ENCODE measurements at regions not wholly inside any gene's neighbourhood (a gene's known extent, or its start where the extent isn't known, plus 50 kb on each side); places are given as distances from the start of the nearest gene placed in this dataset.

- Histone ChIP-seq H3K4me3 (ENCODE audit: low read depth, low read length) (no peak overlapping the region), H3K9me3 (ENCODE audit: control insufficient read depth, insufficient read depth, low read length) (no peaks in the 10 kb centered on the region), H3K27ac (ENCODE audit: low read depth, low read length) (no peak overlapping the region), H3K4me1 (ENCODE audit: control insufficient read depth, insufficient read depth, low read length) (no peaks in the 10 kb centered on the region), H3K27me3 (ENCODE audit: control insufficient read depth, insufficient read depth, low read length) (no peaks in the 10 kb centered on the region), H3K36me3 (ENCODE audit: control insufficient read depth, insufficient read depth, low read length) (no peaks in the 10 kb centered on the region)
- WGBS (ENCODE audit: insufficient coverage) = no CpG with 5 or more reads among the region's 4 CpGs
- DNase-seq (ENCODE audit: low read depth in 4 of 6, low spot score in 6 of 6) = no peak
Observed at GRCh38 chr3:73927203-73927570, 302.4 kb upstream of the PDZRN3 start.

- DNase-seq (ENCODE audit: low read depth in 4 of 6, low spot score in 6 of 6) = no peak
- Histone ChIP-seq H3K4me1 (ENCODE audit: control insufficient read depth, insufficient read depth, low read length) (no peaks in the 10 kb centered on the region), H3K9me3 (ENCODE audit: control insufficient read depth, insufficient read depth, low read length) (no peaks in the 10 kb centered on the region), H3K27ac (ENCODE audit: low read depth, low read length) (no peak overlapping the region), H3K27me3 (ENCODE audit: control insufficient read depth, insufficient read depth, low read length) (no peaks in the 10 kb centered on the region), H3K36me3 (ENCODE audit: control insufficient read depth, insufficient read depth, low read length) (no peaks in the 10 kb centered on the region), H3K4me3 (ENCODE audit: low read depth, low read length) (no peak overlapping the region)
- 43% methylated on average over 2 of the region's 5 CpGs for WGBS (ENCODE audit: insufficient coverage)
Observed at GRCh38 chr3:73926360-73927202, 301.8 kb upstream of the PDZRN3 start.

- Histone ChIP-seq H3K4me3 (ENCODE audit: low read depth, low read length) (no peak overlapping the region), H3K9me3 (ENCODE audit: control insufficient read depth, insufficient read depth, low read length) (no peaks in the 10 kb centered on the region), H3K27me3 (ENCODE audit: control insufficient read depth, insufficient read depth, low read length) (no peaks in the 10 kb centered on the region), H3K4me1 (ENCODE audit: control insufficient read depth, insufficient read depth, low read length) (no peaks in the 10 kb centered on the region), H3K36me3 (ENCODE audit: control insufficient read depth, insufficient read depth, low read length) (no peaks in the 10 kb centered on the region), H3K27ac (ENCODE audit: low read depth, low read length) (no peak overlapping the region)
- DNase-seq (ENCODE audit: low read depth in 4 of 6, low spot score in 6 of 6) = no peak
- 100% methylated on average over 1 of the region's 3 CpGs for WGBS (ENCODE audit: insufficient coverage)
Observed at GRCh38 chr3:73925011-73925410, 300.3 kb upstream of the PDZRN3 start.

- H3K27ac ChIP-seq (ENCODE audit: low read depth, low read length) = no peak overlapping the region
- no peak overlapping the region for H3K4me3 ChIP-seq (ENCODE audit: low read depth, low read length)
- H3K9me3 ChIP-seq (ENCODE audit: control insufficient read depth, insufficient read depth, low read length) = no peaks in the 10 kb centered on the region
- DNase-seq (ENCODE audit: low read depth in 4 of 6, low spot score in 6 of 6) = no peak
- H3K36me3 ChIP-seq (ENCODE audit: control insufficient read depth, insufficient read depth, low read length) = no peaks in the 10 kb centered on the region
- no peaks in the 10 kb centered on the region for H3K4me1 ChIP-seq (ENCODE audit: control insufficient read depth, insufficient read depth, low read length)
- WGBS (ENCODE audit: insufficient coverage) = no CpG with 5 or more reads among the region's 6 CpGs
- no peaks in the 10 kb centered on the region for H3K27me3 ChIP-seq (ENCODE audit: control insufficient read depth, insufficient read depth, low read length)
Observed at GRCh38 chr3:73924048-73924447, 299.3 kb upstream of the PDZRN3 start.

- DNase-seq (ENCODE audit: low read depth in 4 of 6, low spot score in 6 of 6) = no peak
- no CpG with 5 or more reads among the region's 2 CpGs for WGBS (ENCODE audit: insufficient coverage)
- no peak overlapping the region for H3K4me3 ChIP-seq (ENCODE audit: low read depth, low read length)
Observed at GRCh38 chr3:73917643-73918042, 292.9 kb upstream of the PDZRN3 start.

GRCh38 chr3:73915886-73916285, 291.1 kb upstream of the PDZRN3 start:
- Histone ChIP-seq H3K27ac (ENCODE audit: low read depth, low read length) (no peak overlapping the region), H3K27me3 (ENCODE audit: control insufficient read depth, insufficient read depth, low read length) (no peaks in the 10 kb centered on the region), H3K4me1 (ENCODE audit: control insufficient read depth, insufficient read depth, low read length) (no peaks in the 10 kb centered on the region), H3K9me3 (ENCODE audit: control insufficient read depth, insufficient read depth, low read length) (no peaks in the 10 kb centered on the region), H3K4me3 (ENCODE audit: low read depth, low read length) (no peak overlapping the region), H3K36me3 (ENCODE audit: control insufficient read depth, insufficient read depth, low read length) (no peaks in the 10 kb centered on the region)
- WGBS (ENCODE audit: insufficient coverage) = no CpG with 5 or more reads among the region's 2 CpGs
- peak in 1 of 6 donors; percentile 78 for DNase-seq (ENCODE audit: low read depth in 4 of 6, low spot score in 6 of 6)

More at GRCh38 chr3:73917643-73918042, 292.9 kb upstream of the PDZRN3 start:
- Histone ChIP-seq H3K27me3 (ENCODE audit: control insufficient read depth, insufficient read depth, low read length) (no peaks in the 10 kb centered on the region), H3K36me3 (ENCODE audit: control insufficient read depth, insufficient read depth, low read length) (no peaks in the 10 kb centered on the region), H3K4me1 (ENCODE audit: control insufficient read depth, insufficient read depth, low read length) (no peaks in the 10 kb centered on the region), H3K27ac (ENCODE audit: low read depth, low read length) (no peak overlapping the region), H3K9me3 (ENCODE audit: control insufficient read depth, insufficient read depth, low read length) (no peaks in the 10 kb centered on the region)

- H3K36me3 ChIP-seq (ENCODE audit: control insufficient read depth, insufficient read depth, low read length) = no peaks in the 10 kb centered on the region
- no peak for DNase-seq (ENCODE audit: low read depth in 4 of 6, low spot score in 6 of 6)
- H3K4me1 ChIP-seq (ENCODE audit: control insufficient read depth, insufficient read depth, low read length) = no peaks in the 10 kb centered on the region
- no peak overlapping the region for H3K4me3 ChIP-seq (ENCODE audit: low read depth, low read length)
- H3K27me3 ChIP-seq (ENCODE audit: control insufficient read depth, insufficient read depth, low read length) = no peaks in the 10 kb centered on the region
- no peaks in the 10 kb centered on the region for H3K9me3 ChIP-seq (ENCODE audit: control insufficient read depth, insufficient read depth, low read length)
- H3K27ac ChIP-seq (ENCODE audit: low read depth, low read length) = no peak overlapping the region
- WGBS (ENCODE audit: insufficient coverage) = no CpG with 5 or more reads among the region's 3 CpGs
Observed at GRCh38 chr3:73908218-73908617, 283.5 kb upstream of the PDZRN3 start.

GRCh38 chr3:73901686-73902085, 276.9 kb upstream of the PDZRN3 start:
- WGBS (ENCODE audit: insufficient coverage) = no CpG with 5 or more reads among the region's 2 CpGs
- H3K4me3 ChIP-seq (ENCODE audit: low read depth, low read length) = no peak overlapping the region
- H3K36me3 ChIP-seq (ENCODE audit: control insufficient read depth, insufficient read depth, low read length) = no peaks in the 10 kb centered on the region
- peak in 1 of 6 donors; percentile 62 for DNase-seq (ENCODE audit: low read depth in 4 of 6, low spot score in 6 of 6)
- no peaks in the 10 kb centered on the region for H3K9me3 ChIP-seq (ENCODE audit: control insufficient read depth, insufficient read depth, low read length)
- no peak overlapping the region for H3K27ac ChIP-seq (ENCODE audit: low read depth, low read length)
- H3K4me1 ChIP-seq (ENCODE audit: control insufficient read depth, insufficient read depth, low read length) = no peaks in the 10 kb centered on the region
- H3K27me3 ChIP-seq (ENCODE audit: control insufficient read depth, insufficient read depth, low read length) = no peaks in the 10 kb centered on the region

GRCh38 chr3:73894474-73895213, 269.9 kb upstream of the PDZRN3 start:
- WGBS (ENCODE audit: insufficient coverage) = 100% methylated on average over 1 of the region's 3 CpGs
- H3K27me3 ChIP-seq (ENCODE audit: control insufficient read depth, insufficient read depth, low read length) = no peaks in the 10 kb centered on the region
- H3K4me3 ChIP-seq (ENCODE audit: low read depth, low read length) = no peak overlapping the region
- DNase-seq (ENCODE audit: low read depth in 4 of 6, low spot score in 6 of 6) = peak in 2 of 6 donors; percentile 38 to 42
- H3K9me3 ChIP-seq (ENCODE audit: control insufficient read depth, insufficient read depth, low read length) = no peaks in the 10 kb centered on the region
- H3K4me1 ChIP-seq (ENCODE audit: control insufficient read depth, insufficient read depth, low read length) = no peaks in the 10 kb centered on the region
- no peaks in the 10 kb centered on the region for H3K36me3 ChIP-seq (ENCODE audit: control insufficient read depth, insufficient read depth, low read length)
- H3K27ac ChIP-seq (ENCODE audit: low read depth, low read length) = no peak overlapping the region

- Histone ChIP-seq H3K27me3 (ENCODE audit: control insufficient read depth, insufficient read depth, low read length) (no peaks in the 10 kb centered on the region), H3K4me1 (ENCODE audit: control insufficient read depth, insufficient read depth, low read length) (no peaks in the 10 kb centered on the region), H3K4me3 (ENCODE audit: low read depth, low read length) (no peak overlapping the region), H3K27ac (ENCODE audit: low read depth, low read length) (no peak overlapping the region), H3K9me3 (ENCODE audit: control insufficient read depth, insufficient read depth, low read length) (no peaks in the 10 kb centered on the region), H3K36me3 (ENCODE audit: control insufficient read depth, insufficient read depth, low read length) (no peaks in the 10 kb centered on the region)
- no peak for DNase-seq (ENCODE audit: low read depth in 4 of 6, low spot score in 6 of 6)
- WGBS (ENCODE audit: insufficient coverage) = no CpG with 5 or more reads among the region's 2 CpGs
Observed at GRCh38 chr3:73893089-73893488, 268.3 kb upstream of the PDZRN3 start.

All from spinal cord (tissue), 9 donors.